Skeletal muscle tissue (tissue), 3 donors: ENCODE measurements at regions not wholly inside any gene's neighbourhood (a gene's known extent, or its start where the extent isn't known, plus 50 kb on each side); places are given as distances from the start of the nearest gene placed in this dataset.

Source experiments
- H3K27ac ChIP-seq: one replicate; pipeline ENCODE4 v1.7.0; 2013; ENCODE audit warnings: mild to moderate bottlenecking, low read depth, low read length, inconsistent platforms
- H3K27me3 ChIP-seq, 3 donors: one replicate each; pipeline ENCODE4 v1.7.0; 2013; ENCODE audit warnings: low read length in 3 of 3; ENCODE audit not compliant: control insufficient read depth in 3 of 3, insufficient read depth in 3 of 3
- H3K36me3 ChIP-seq, 3 donors: one replicate each; pipeline ENCODE4 v1.7.0; 2013; ENCODE audit warnings: low read length in 3 of 3; ENCODE audit not compliant: control insufficient read depth in 3 of 3, insufficient read depth in 3 of 3
- H3K4me1 ChIP-seq, 3 donors: one replicate each; pipeline ENCODE4 v1.7.0; 2013; ENCODE audit warnings: low read length in 3 of 3, mild to moderate bottlenecking in 3 of 3; ENCODE audit not compliant: control insufficient read depth in 3 of 3, insufficient read depth in 3 of 3
- H3K4me3 ChIP-seq, 3 donors: one replicate each; pipeline ENCODE4 v1.7.0; 2013; ENCODE audit warnings: low read length in 3 of 3
- H3K9ac ChIP-seq, 3 donors: one replicate each; pipeline ENCODE4 v1.7.0; 2013; ENCODE audit warnings: low read length in 3 of 3, mild to moderate bottlenecking in 3 of 3, moderate library complexity in 2 of 3, low read depth in 1 of 3
- H3K9me3 ChIP-seq, 3 donors: one replicate each; pipeline ENCODE4 v1.7.0; 2013; ENCODE audit warnings: low read length in 3 of 3; ENCODE audit not compliant: control insufficient read depth in 3 of 3
- donor health status: Osteomylitis.

GRCh38 chr15:72948662-72949061 is 103.6 kb upstream of the NEO1 start:
- Histone ChIP-seq H3K4me1 (no peaks in the 10 kb centered on the region), H3K9me3 (no peaks in the 10 kb centered on the region), H3K36me3 (no peaks in the 10 kb centered on the region), H3K27ac (no peak overlapping the region), H3K4me3 (no peak overlapping the region), H3K27me3 (peaks cover 0 to 5% (median 0%) of the 10 kb centered on the region in 3 donors), H3K9ac (no peak overlapping the region)

GRCh38 chr15:72947709-72948108 is 104.6 kb upstream of the NEO1 start:
- no peak overlapping the region for H3K4me3 ChIP-seq
- H3K4me1 ChIP-seq = no peaks in the 10 kb centered on the region
- no peaks in the 10 kb centered on the region for H3K9me3 ChIP-seq
- H3K36me3 ChIP-seq = no peaks in the 10 kb centered on the region
- H3K27ac ChIP-seq = no peak overlapping the region
- peaks cover 0 to 5% (median 0%) of the 10 kb centered on the region in 3 donors for H3K27me3 ChIP-seq
- H3K9ac ChIP-seq = no peak overlapping the region

- peaks cover 0 to 5% (median 0%) of the 10 kb centered on the region in 3 donors for H3K27me3 ChIP-seq
These were observed 107.7 kb upstream of the NEO1 start for GRCh38 chr15:72944565-72944964.

GRCh38 chr15:72940229-72940622 is 112.0 kb upstream of the NEO1 start:
- no peak overlapping the region for H3K27ac ChIP-seq
- no peaks in the 10 kb centered on the region for H3K36me3 ChIP-seq
- no peaks in the 10 kb centered on the region for H3K9me3 ChIP-seq
- no peak overlapping the region for H3K4me3 ChIP-seq
- H3K27me3 ChIP-seq = peaks cover 0 to 2% (median 0%) of the 10 kb centered on the region in 3 donors
- H3K9ac ChIP-seq = no peak overlapping the region
- peaks cover 2 to 6% (median 5%) of the 10 kb centered on the region in 3 donors for H3K4me1 ChIP-seq

More at GRCh38 chr15:72944565-72944964, 107.7 kb upstream of the NEO1 start:
- H3K9ac ChIP-seq = no peak overlapping the region
- no peaks in the 10 kb centered on the region for H3K9me3 ChIP-seq
- H3K4me1 ChIP-seq = no peaks in the 10 kb centered on the region
- H3K4me3 ChIP-seq = no peak overlapping the region
- H3K27ac ChIP-seq = no peak overlapping the region
- H3K36me3 ChIP-seq = no peaks in the 10 kb centered on the region

GRCh38 chr15:72939514-72940228 is 112.6 kb upstream of the NEO1 start:
- no peaks in the 10 kb centered on the region for H3K36me3 ChIP-seq
- no peaks in the 10 kb centered on the region for H3K9me3 ChIP-seq
- peaks cover 0 to 2% (median 0%) of the 10 kb centered on the region in 3 donors for H3K27me3 ChIP-seq
- no peak overlapping the region for H3K4me3 ChIP-seq
- no peak overlapping the region for H3K27ac ChIP-seq
- H3K4me1 ChIP-seq = peaks cover 2 to 6% (median 5%) of the 10 kb centered on the region in 3 donors
- H3K9ac ChIP-seq = no peak overlapping the region

GRCh38 chr15:72936691-72937679 is 115.3 kb upstream of the NEO1 start:
- H3K9me3 ChIP-seq = no peaks in the 10 kb centered on the region
- peaks cover 2 to 6% (median 5%) of the 10 kb centered on the region in 3 donors for H3K4me1 ChIP-seq
- no peak overlapping the region for H3K27ac ChIP-seq
- no peaks in the 10 kb centered on the region for H3K36me3 ChIP-seq
- H3K9ac ChIP-seq = peak overlapping the region in 2 of 3 donors; percentile 16 to 47
- H3K27me3 ChIP-seq = peaks cover 0 to 5% (median 0%) of the 10 kb centered on the region in 3 donors
- H3K4me3 ChIP-seq = no peak overlapping the region

GRCh38 chr15:72936237-72936636 is 116.0 kb upstream of the NEO1 start:
- Histone ChIP-seq H3K27ac (no peak overlapping the region), H3K4me1 (peaks cover 2 to 6% (median 5%) of the 10 kb centered on the region in 3 donors), H3K9me3 (no peaks in the 10 kb centered on the region), H3K36me3 (no peaks in the 10 kb centered on the region), H3K4me3 (no peak overlapping the region), H3K9ac (no peak overlapping the region), H3K27me3 (peaks cover 0 to 5% (median 0%) of the 10 kb centered on the region in 3 donors)

GRCh38 chr15:72935521-72935920 is 116.7 kb upstream of the NEO1 start:
- Histone ChIP-seq H3K4me1 (peaks cover 2 to 6% (median 5%) of the 10 kb centered on the region in 3 donors), H3K36me3 (no peaks in the 10 kb centered on the region)

GRCh38 chr15:72934921-72935320 is 117.3 kb upstream of the NEO1 start:
- Histone ChIP-seq H3K27ac (no peak overlapping the region), H3K4me1 (peaks cover 2 to 6% (median 5%) of the 10 kb centered on the region in 3 donors), H3K9ac (no peak overlapping the region), H3K27me3 (peaks cover 0 to 5% (median 0%) of the 10 kb centered on the region in 3 donors), H3K9me3 (no peaks in the 10 kb centered on the region), H3K4me3 (no peak overlapping the region), H3K36me3 (no peaks in the 10 kb centered on the region)

More at GRCh38 chr15:72935521-72935920, 116.7 kb upstream of the NEO1 start:
- Histone ChIP-seq H3K27me3 (peaks cover 0 to 5% (median 0%) of the 10 kb centered on the region in 3 donors), H3K9ac (no peak overlapping the region), H3K27ac (no peak overlapping the region), H3K9me3 (no peaks in the 10 kb centered on the region), H3K4me3 (no peak overlapping the region)
